ENCODE measurements at regions not wholly inside any gene's neighbourhood (a gene's known extent, or its start where the extent isn't known, plus 50 kb on each side); places are given as distances from the start of the nearest gene placed in this dataset.

GRCh38 chrX:122770581-122770980, 413.5 kb upstream of the GRIA3 start:
- TF ChIP-seq POLR2A (IDR thresholded peaks at IDR 0.05) (no peak), CTCF (IDR thresholded peaks at IDR 0.05) (no peak), POLR2AphosphoS5 (IDR thresholded peaks at IDR 0.05) (no peak)

Data from prostate gland (tissue), 2 donors.